ENCODE measurements at regions not wholly inside any gene's neighbourhood (a gene's known extent, or its start where the extent isn't known, plus 50 kb on each side); places are given as distances from the start of the nearest gene placed in this dataset.

- TF ChIP-seq, protein P1, sequence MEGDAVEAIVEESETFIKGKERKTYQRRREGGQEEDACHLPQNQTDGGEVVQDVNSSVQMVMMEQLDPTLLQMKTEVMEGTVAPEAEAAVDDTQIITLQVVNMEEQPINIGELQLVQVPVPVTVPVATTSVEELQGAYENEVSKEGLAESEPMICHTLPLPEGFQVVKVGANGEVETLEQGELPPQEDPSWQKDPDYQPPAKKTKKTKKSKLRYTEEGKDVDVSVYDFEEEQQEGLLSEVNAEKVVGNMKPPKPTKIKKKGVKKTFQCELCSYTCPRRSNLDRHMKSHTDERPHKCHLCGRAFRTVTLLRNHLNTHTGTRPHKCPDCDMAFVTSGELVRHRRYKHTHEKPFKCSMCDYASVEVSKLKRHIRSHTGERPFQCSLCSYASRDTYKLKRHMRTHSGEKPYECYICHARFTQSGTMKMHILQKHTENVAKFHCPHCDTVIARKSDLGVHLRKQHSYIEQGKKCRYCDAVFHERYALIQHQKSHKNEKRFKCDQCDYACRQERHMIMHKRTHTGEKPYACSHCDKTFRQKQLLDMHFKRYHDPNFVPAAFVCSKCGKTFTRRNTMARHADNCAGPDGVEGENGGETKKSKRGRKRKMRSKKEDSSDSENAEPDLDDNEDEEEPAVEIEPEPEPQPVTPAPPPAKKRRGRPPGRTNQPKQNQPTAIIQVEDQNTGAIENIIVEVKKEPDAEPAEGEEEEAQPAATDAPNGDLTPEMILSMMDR (IDR thresholded peaks at IDR 0.05; ENCODE audit: poor library complexity, severe bottlenecking): no peak
- DNase-seq (ENCODE audit: low spot score) (no peak), ATAC-seq (ENCODE audit: low read depth) (no peak)
Measured at GRCh38 chr5:3715062-3715461, 119.4 kb downstream of the IRX1 start.

DNA sequence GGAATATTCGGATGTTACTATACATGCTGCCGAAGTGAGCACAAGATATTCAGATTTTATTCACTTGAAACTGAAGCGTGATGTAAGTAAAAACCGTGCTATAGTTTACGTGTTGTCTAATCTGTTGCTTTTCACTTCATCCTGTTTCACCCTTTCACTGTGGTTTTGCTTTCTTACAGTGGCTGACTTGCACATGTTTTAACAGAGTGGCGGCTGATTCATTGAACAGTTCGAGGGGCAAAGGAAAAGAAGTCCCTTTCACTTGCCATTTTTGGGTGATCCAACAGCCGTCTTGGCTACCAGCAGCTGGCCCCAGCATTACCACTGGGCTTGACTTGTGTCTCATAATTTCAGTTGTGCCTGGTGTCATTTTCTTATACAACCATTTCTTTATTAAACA lies 134.0 kb downstream of the IRX1 start:
- Histone ChIP-seq H3K4me3 (ENCODE audit: severe bottlenecking) (no peak overlapping the region), H3K4me1 (ENCODE audit: insufficient read depth, poor library complexity, severe bottlenecking) (no peaks in the 10 kb centered on the region), H3K36me3 (ENCODE audit: low read depth) (no peaks in the 10 kb centered on the region), H3K9me3 (ENCODE audit: severe bottlenecking) (no peaks in the 10 kb centered on the region), H3K27ac (ENCODE audit: poor library complexity, severe bottlenecking) (no peak overlapping the region), H3K27me3 (ENCODE audit: insufficient read depth, poor library complexity, severe bottlenecking) (no peaks in the 10 kb centered on the region)
- DNase-seq (ENCODE audit: low spot score) (no peak), ATAC-seq (ENCODE audit: low read depth) (no peak)
- TF ChIP-seq, protein P1 (IDR thresholded peaks at IDR 0.05; ENCODE audit: poor library complexity, severe bottlenecking): no peak

More at GRCh38 chr5:3715062-3715461, 119.4 kb downstream of the IRX1 start:
- H3K9me3 ChIP-seq (ENCODE audit: severe bottlenecking): no peaks in the 10 kb centered on the region
- no peaks in the 10 kb centered on the region for H3K36me3 ChIP-seq (ENCODE audit: low read depth)
- no peaks in the 10 kb centered on the region for H3K27me3 ChIP-seq (ENCODE audit: insufficient read depth, poor library complexity, severe bottlenecking)
- H3K27ac ChIP-seq (ENCODE audit: poor library complexity, severe bottlenecking): no peak overlapping the region
- no peak overlapping the region for H3K4me3 ChIP-seq (ENCODE audit: severe bottlenecking)
- no peaks in the 10 kb centered on the region for H3K4me1 ChIP-seq (ENCODE audit: insufficient read depth, poor library complexity, severe bottlenecking)

DNA sequence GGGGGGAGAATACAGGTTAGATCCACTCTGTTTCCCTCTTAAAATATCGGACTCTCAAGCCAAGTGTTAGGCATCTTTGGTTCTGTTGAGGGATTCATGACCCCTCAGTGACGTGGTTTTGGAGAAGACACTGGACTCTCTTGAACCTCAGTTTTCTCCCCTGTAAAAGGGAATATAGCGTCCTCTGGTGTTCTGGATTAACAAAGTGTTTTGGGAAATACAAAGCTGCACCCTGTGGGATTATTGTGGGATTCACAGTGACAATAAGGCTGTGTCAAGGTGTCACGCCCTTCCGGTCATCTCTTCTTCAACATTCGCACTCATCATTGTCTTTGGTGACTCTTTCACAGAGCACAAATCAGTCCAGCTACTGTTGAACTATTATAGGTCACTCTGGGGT lies 139.0 kb downstream of the IRX1 start:
- TF ChIP-seq, protein P1 (IDR thresholded peaks at IDR 0.05; ENCODE audit: poor library complexity, severe bottlenecking): no peak

GRCh38 chr5:3736466-3736865 lies 140.8 kb downstream of the IRX1 start:
- Histone ChIP-seq H3K27me3 (ENCODE audit: insufficient read depth, poor library complexity, severe bottlenecking) (no peaks in the 10 kb centered on the region), H3K27ac (ENCODE audit: poor library complexity, severe bottlenecking) (no peak overlapping the region), H3K36me3 (ENCODE audit: low read depth) (no peaks in the 10 kb centered on the region), H3K9me3 (ENCODE audit: severe bottlenecking) (no peaks in the 10 kb centered on the region), H3K4me1 (ENCODE audit: insufficient read depth, poor library complexity, severe bottlenecking) (peaks cover 10% of the 10 kb centered on the region), H3K4me3 (ENCODE audit: severe bottlenecking) (no peak overlapping the region)
- no peak for DNase-seq (ENCODE audit: low spot score)
- no peak for ATAC-seq (ENCODE audit: low read depth)
- TF ChIP-seq, protein P1 (IDR thresholded peaks at IDR 0.05; ENCODE audit: poor library complexity, severe bottlenecking): no peak

More for the DNA sequence above, 139.0 kb downstream of the IRX1 start:
- Histone ChIP-seq H3K9me3 (ENCODE audit: severe bottlenecking) (no peaks in the 10 kb centered on the region), H3K27ac (ENCODE audit: poor library complexity, severe bottlenecking) (no peak overlapping the region), H3K27me3 (ENCODE audit: insufficient read depth, poor library complexity, severe bottlenecking) (no peaks in the 10 kb centered on the region), H3K4me3 (ENCODE audit: severe bottlenecking) (no peak overlapping the region), H3K36me3 (ENCODE audit: low read depth) (no peaks in the 10 kb centered on the region), H3K4me1 (ENCODE audit: insufficient read depth, poor library complexity, severe bottlenecking) (no peaks in the 10 kb centered on the region)
- ATAC-seq (ENCODE audit: low read depth) (no peak), DNase-seq (ENCODE audit: low spot score) (no peak)

- no peak overlapping the region for H3K4me3 ChIP-seq (ENCODE audit: severe bottlenecking)
- no peaks in the 10 kb centered on the region for H3K27me3 ChIP-seq (ENCODE audit: insufficient read depth, poor library complexity, severe bottlenecking)
- no peaks in the 10 kb centered on the region for H3K9me3 ChIP-seq (ENCODE audit: severe bottlenecking)
- DNase-seq (ENCODE audit: low spot score) (no peak), ATAC-seq (ENCODE audit: low read depth) (no peak)
- H3K4me1 ChIP-seq (ENCODE audit: insufficient read depth, poor library complexity, severe bottlenecking): peaks cover 15% of the 10 kb centered on the region
- TF ChIP-seq, protein P1 (IDR thresholded peaks at IDR 0.05; ENCODE audit: poor library complexity, severe bottlenecking): no peak
- H3K27ac ChIP-seq (ENCODE audit: poor library complexity, severe bottlenecking): no peak overlapping the region
- no peaks in the 10 kb centered on the region for H3K36me3 ChIP-seq (ENCODE audit: low read depth)
Measured at GRCh38 chr5:3736926-3737325, 141.3 kb downstream of the IRX1 start.
